GM19035 (cell line): ENCODE measurements at regions not wholly inside any gene's neighbourhood (a gene's known extent, or its start where the extent isn't known, plus 50 kb on each side); places are given as distances from the start of the nearest gene placed in this dataset.

Experiments
- ATAC-seq: cut with Tn5 transposase; IDR thresholded peaks from one replicate; pipeline ENCODE4 v1.9.1; 2021; ENCODE audit not compliant: unreplicated experiment

- no peak for ATAC-seq
Measured at GRCh38 chr10:125222515-125223308, 62.3 kb upstream of the CTBP2 start.

- no peak for ATAC-seq
Measured at GRCh38 chr10:125221716-125222115, 61.4 kb upstream of the CTBP2 start.

GRCh38 chr10:125219776-125220175 is 59.4 kb upstream of the CTBP2 start:
- ATAC-seq, result no peak

- ATAC-seq, result no peak
Measured at GRCh38 chr10:125218967-125219366, 58.6 kb upstream of the CTBP2 start.

- ATAC-seq, result no peak
Measured at GRCh38 chr10:125217990-125218675, 57.8 kb upstream of the CTBP2 start.

GRCh38 chr10:125216861-125217260 is 56.5 kb upstream of the CTBP2 start:
- ATAC-seq, result no peak

GRCh38 chr10:125216309-125216708 is 55.9 kb upstream of the CTBP2 start:
- ATAC-seq, result no peak

GRCh38 chr10:125214283-125214570 is 53.9 kb upstream of the CTBP2 start:
- ATAC-seq, result no peak

GRCh38 chr10:125213541-125214282 is 53.3 kb upstream of the CTBP2 start:
- ATAC-seq, result no peak

- ATAC-seq, result no peak
Measured at GRCh38 chr10:125212150-125212809, 51.9 kb upstream of the CTBP2 start.
